HepG2 (cell line): ENCODE measurements at regions not wholly inside any gene's neighbourhood (a gene's known extent, or its start where the extent isn't known, plus 50 kb on each side); places are given as distances from the start of the nearest gene placed in this dataset.

ENCODE experiments used
- CTCF ChIP-seq: sonication (generic); formaldehyde crosslinking; IDR thresholded peaks from 2 replicates; pipeline ENCODE4 v1.5.0; 2020; ENCODE audit warnings: mild to moderate bottlenecking, missing genetic modification reagents, moderate library complexity
- EP300 ChIP-seq, 3 experiments: sonication (generic) in 1 of 3; formaldehyde crosslinking in 1 of 3; IDR thresholded peaks; 2 replicates each; pipeline versions ENCODE4 v1.5.1 to v1.6.1; 2011 to 2020; ENCODE audit warnings: low read depth in 2 of 3, low read length in 2 of 3, borderline replicate concordance in 1 of 3, improper control_type of control experiment in 1 of 3, mild to moderate bottlenecking in 1 of 3, missing genetic modification reagents in 1 of 3, moderate library complexity in 1 of 3
- MTF2 ChIP-seq: sonication (generic); formaldehyde crosslinking; IDR thresholded peaks from 2 replicates; pipeline ENCODE4 v1.5.0; 2020; ENCODE audit warnings: missing genetic modification reagents, borderline replicate concordance
- NFYC ChIP-seq: IDR thresholded peaks from 2 replicates; pipeline ENCODE4 v1.6.1; 2016; ENCODE audit warnings: missing genetic modification reagents, missing compliant biosample characterization
- NR2F2 ChIP-seq: IDR thresholded peaks from 2 replicates; pipeline ENCODE4 v1.6.1; 2012; ENCODE audit warnings: low read depth, inconsistent platforms, borderline replicate concordance
- ONECUT2 ChIP-seq: sonication (generic); formaldehyde crosslinking; IDR thresholded peaks from 2 replicates; pipeline ENCODE4 v1.4.0; 2020; ENCODE audit warnings: missing genetic modification reagents
- PCBP1 ChIP-seq: fragments of 200-400 bp; formaldehyde crosslinking; IDR thresholded peaks from 2 replicates; pipeline ENCODE4 v1.6.1; 2017; ENCODE audit warnings: mild to moderate bottlenecking, low read depth, low read length, borderline replicate concordance
- SIN3A ChIP-seq: IDR thresholded peaks from 2 replicates; pipeline ENCODE4 v1.6.1; 2011; ENCODE audit warnings: low read depth, mild to moderate bottlenecking, control low read depth, low read length, borderline replicate concordance
- SUZ12 ChIP-seq: fragments of 150-350 bp; IDR thresholded peaks from 2 replicates; pipeline ENCODE4 v1.6.1; 2014; ENCODE audit warnings: low read depth, low read length
- ZNF768 ChIP-seq: sonication (generic); formaldehyde crosslinking; IDR thresholded peaks from 2 replicates; pipeline ENCODE4 v1.4.0; 2020; ENCODE audit warnings: missing genetic modification reagents
- ZSCAN29 ChIP-seq: sonication (generic); formaldehyde crosslinking; conservative IDR thresholded peaks from 2 replicates; pipeline ENCODE4 v1.4.0; 2020; ENCODE audit warnings: mild to moderate bottlenecking, missing genetic modification reagents

GRCh38 chr4:188295899-188296298, 156.7 kb downstream of the TRIML1 start:
- TF ChIP-seq ONECUT2 (CRISPR knock-in tag) (no peak), CTCF (no peak), NFYC (CRISPR knock-in tag) (no peak), PCBP1 (no peak), EP300 (IDR thresholded peaks at IDR 0.05; ENCODE audit: low read depth in 2 of 2, low read length in 2 of 2) (no peak), EP300 (CRISPR knock-in tag; IDR thresholded peaks at IDR 0.05; ENCODE audit: borderline replicate concordance) (no peak), SIN3A (no peak), ZSCAN29 (CRISPR knock-in tag) (no peak), ZNF768 (no peak), MTF2 (no peak), SUZ12 (no peak), NR2F2 (no peak)
